ENCODE measurements at regions not wholly inside any gene's neighbourhood (a gene's known extent, or its start where the extent isn't known, plus 50 kb on each side); places are given as distances from the start of the nearest gene placed in this dataset.
A peak's percentile ranks its signal among the peaks of the same experiment; 100 is the strongest.
"Not testable (repeated sequence)": the region's sequence is repeated elsewhere in the genome, so short reads cannot be mapped to it uniquely, and the experiment has no call there.

DNA sequence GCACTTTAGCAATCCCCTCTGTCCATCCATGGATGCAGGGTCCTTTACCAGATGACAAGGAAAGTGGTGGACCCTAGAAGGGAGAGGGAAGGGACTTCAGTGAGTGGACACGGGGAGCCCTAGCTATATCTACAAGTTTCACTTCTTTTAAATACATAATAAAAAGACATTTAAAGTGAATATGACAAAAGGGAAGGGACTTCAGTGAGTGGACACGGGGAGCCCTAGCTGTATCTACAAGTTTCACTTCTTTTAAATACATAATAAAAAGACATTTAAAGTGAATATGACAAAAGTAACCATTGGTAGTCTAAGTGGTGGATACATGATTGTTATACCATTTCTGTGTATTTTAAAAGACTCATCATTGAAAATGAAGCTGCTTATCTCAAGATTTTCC, 81.9 kb upstream of the HES1 start:
- DNase-seq: no peak

- DNase-seq: no peak
These were observed 81.4 kb upstream of the HES1 start for GRCh38 chr3:194054540-194054939.

- DNase-seq: no peak
These were observed 81.0 kb upstream of the HES1 start for GRCh38 chr3:194054961-194055360.

- DNase-seq: not testable (repeated sequence)
These were observed 79.6 kb upstream of the HES1 start for GRCh38 chr3:194056323-194056722.

GRCh38 chr3:194056731-194057415, 79.1 kb upstream of the HES1 start:
- no peak for DNase-seq

- no peak for DNase-seq
These were observed 78.3 kb upstream of the HES1 start for GRCh38 chr3:194057570-194058188.

- DNase-seq: peak; percentile 18
These were observed 77.8 kb upstream of the HES1 start for GRCh38 chr3:194058189-194058571.

- no peak for DNase-seq
These were observed 77.2 kb upstream of the HES1 start for GRCh38 chr3:194058753-194059152.

DNA sequence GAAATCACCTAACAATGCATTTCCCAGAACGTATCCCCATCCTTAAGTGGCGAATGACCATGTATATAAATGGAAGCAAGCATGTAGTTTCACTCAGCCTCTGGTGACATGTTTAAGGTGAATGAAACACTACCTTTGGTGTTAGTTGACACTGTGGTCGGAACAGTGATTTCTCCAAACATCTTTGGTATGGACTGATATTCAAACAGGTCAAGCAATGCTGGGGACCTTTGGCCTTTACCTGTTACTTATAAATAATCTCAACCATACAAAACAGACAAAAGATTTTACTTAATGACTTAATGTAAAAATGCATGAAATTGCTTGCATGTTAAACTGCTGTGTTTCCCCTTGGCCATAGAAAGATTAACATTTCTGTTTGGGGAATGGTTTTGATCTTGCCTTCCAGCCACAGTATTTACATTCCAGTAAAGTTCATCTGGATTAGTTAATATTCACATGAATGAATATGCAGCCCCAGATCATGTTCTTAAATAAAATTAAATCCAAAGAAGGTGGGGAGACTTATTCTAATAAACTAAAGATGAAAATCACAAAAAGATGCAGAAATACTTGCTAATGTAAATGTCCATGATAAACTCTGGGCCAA, 74.4 kb upstream of the HES1 start:
- DNase-seq: no peak

- no peak for DNase-seq
These were observed 73.1 kb upstream of the HES1 start for GRCh38 chr3:194062830-194063229.

- no peak for DNase-seq
These were observed 71.3 kb upstream of the HES1 start for GRCh38 chr3:194064380-194065332.

DNA sequence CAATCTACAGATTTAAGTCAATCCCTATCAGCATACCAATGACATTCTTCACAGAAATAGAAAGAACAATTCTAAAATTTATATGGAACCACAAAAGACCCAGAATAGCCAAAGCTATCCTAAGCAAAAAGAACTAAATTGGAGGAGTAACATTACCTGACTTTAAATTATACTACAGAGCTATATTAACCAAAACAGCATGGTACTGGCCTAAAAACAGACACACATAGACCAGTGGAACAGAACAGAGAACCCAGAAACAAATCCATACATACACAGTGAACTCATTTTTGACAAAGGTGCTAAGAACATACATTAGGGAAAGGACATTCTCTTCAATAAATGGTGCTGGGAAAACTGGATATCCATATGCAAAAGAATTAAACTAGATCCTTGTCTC, 68.6 kb upstream of the HES1 start:
- not testable (repeated sequence) for DNase-seq

- no peak for DNase-seq
These were observed 68.0 kb upstream of the HES1 start for GRCh38 chr3:194067949-194068362.

- DNase-seq: no peak
These were observed 66.3 kb upstream of the HES1 start for GRCh38 chr3:194069421-194070219.

- DNase-seq: no peak
These were observed 65.7 kb upstream of the HES1 start for GRCh38 chr3:194070220-194070633.

DNA sequence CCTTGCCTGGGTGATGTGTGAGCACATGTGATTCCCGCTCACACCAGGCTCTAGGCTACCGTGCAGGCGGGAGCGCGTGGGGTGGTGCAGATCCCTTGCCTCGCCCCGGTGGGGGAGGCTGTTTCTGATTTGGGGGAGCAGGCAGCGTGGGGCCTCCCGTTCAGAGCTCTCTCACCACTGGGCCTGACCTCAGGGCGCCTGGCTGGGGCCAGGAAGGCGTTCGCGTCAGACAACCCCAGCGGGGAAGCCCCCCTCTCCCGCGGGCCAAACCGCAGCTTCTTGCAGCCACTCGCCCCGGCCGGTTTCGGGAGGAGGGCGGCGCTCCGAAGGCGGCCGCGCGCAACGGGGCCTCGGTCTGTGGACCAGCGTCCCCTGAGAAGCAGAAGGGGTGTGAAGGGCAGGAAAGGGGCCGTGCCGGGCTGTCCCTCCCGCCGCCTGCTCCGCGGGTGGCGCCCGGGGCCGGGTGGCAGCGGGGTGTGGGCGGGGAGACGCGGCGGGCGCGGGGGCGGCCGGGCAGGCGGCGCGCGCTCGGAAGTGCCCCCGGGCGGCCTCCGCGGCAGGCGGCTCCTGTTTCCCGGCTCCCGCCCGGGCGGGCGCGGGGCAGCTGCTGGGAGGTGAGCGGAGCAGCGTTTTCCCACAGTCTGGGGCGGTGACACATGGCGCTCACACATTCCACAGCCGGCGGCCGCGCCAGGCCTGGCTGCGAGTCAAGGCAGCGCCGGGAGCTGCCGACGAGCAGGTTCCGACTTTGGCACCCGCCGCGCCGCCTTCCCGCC, 65.1 kb upstream of the HES1 start:
- peak; percentile 53 for DNase-seq

- no peak for DNase-seq
These were observed 63.9 kb upstream of the HES1 start for GRCh38 chr3:194072097-194072428.

GRCh38 chr3:194072691-194073279, 63.2 kb upstream of the HES1 start:
- no peak for DNase-seq

DNA sequence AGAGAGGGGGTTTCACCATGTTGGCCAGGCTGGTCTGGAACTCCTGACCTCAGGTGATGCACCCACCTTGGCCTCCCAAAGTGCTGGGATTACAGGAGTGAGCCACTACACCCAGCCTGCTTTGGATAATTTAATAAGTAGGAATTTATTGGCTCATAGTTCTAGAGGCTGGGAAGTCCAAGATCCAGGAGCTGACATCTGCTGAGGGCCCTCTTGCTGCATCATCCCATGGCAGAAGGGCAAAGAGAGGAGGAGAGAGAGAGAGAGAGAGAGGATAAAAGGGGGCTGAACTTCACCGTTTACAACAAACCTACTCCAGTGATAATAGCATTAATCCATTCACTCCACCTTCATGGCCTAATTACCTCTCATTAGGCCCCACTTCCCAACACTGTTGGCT, 62.0 kb upstream of the HES1 start:
- no peak for DNase-seq

GRCh38 chr3:194075088-194075615, 60.8 kb upstream of the HES1 start:
- no peak for DNase-seq

Data from activated CD4-positive, alpha-beta T cell treated with anti-CD3 and anti-CD28 coated beads, Interleukin-2, amount 50 U/mL, for 1 hour (primary cell).